ENCODE measurements at regions not wholly inside any gene's neighbourhood (a gene's known extent, or its start where the extent isn't known, plus 50 kb on each side); places are given as distances from the start of the nearest gene placed in this dataset.

- TF ChIP-seq EZH2 (IDR thresholded peaks at IDR 0.05; ENCODE audit: low read depth, unreplicated experiment) (no peak), CTCF (conservative IDR thresholded peaks at IDR 0.05; ENCODE audit: low read depth in 2 of 2) (no peak)
- TF ChIP-seq, protein P1, sequence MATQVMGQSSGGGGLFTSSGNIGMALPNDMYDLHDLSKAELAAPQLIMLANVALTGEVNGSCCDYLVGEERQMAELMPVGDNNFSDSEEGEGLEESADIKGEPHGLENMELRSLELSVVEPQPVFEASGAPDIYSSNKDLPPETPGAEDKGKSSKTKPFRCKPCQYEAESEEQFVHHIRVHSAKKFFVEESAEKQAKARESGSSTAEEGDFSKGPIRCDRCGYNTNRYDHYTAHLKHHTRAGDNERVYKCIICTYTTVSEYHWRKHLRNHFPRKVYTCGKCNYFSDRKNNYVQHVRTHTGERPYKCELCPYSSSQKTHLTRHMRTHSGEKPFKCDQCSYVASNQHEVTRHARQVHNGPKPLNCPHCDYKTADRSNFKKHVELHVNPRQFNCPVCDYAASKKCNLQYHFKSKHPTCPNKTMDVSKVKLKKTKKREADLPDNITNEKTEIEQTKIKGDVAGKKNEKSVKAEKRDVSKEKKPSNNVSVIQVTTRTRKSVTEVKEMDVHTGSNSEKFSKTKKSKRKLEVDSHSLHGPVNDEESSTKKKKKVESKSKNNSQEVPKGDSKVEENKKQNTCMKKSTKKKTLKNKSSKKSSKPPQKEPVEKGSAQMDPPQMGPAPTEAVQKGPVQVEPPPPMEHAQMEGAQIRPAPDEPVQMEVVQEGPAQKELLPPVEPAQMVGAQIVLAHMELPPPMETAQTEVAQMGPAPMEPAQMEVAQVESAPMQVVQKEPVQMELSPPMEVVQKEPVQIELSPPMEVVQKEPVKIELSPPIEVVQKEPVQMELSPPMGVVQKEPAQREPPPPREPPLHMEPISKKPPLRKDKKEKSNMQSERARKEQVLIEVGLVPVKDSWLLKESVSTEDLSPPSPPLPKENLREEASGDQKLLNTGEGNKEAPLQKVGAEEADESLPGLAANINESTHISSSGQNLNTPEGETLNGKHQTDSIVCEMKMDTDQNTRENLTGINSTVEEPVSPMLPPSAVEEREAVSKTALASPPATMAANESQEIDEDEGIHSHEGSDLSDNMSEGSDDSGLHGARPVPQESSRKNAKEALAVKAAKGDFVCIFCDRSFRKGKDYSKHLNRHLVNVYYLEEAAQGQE (IDR thresholded peaks at IDR 0.05; ENCODE audit: unreplicated experiment) = no peak
These were observed 2045.9 kb upstream of the CELF4 start for GRCh38 chr18:39611381-39612100.

Data from GM23338 (cell line).